Left ventricle myocardium inferior (tissue), 1 donor: ENCODE measurements at regions not wholly inside any gene's neighbourhood (a gene's known extent, or its start where the extent isn't known, plus 50 kb on each side); places are given as distances from the start of the nearest gene placed in this dataset.
"Not testable (repeated sequence)": the region's sequence is repeated elsewhere in the genome, so short reads cannot be mapped to it uniquely, and the experiment has no call there.

Experiments
- DNase-seq: peaks from one replicate; pipeline ENCODE4 v3.0.0-alpha.2; 2020
- H3K27ac ChIP-seq: fragments of 200-600 bp; replicated peaks from 2 replicates; pipeline ENCODE4 v1.8.0; 2021
- H3K27me3 ChIP-seq: fragments of 200-600 bp; 2 replicates; pipeline ENCODE4 v1.8.0; 2021; ENCODE audit warnings: low read depth
- H3K36me3 ChIP-seq: fragments of 200-600 bp; 2 replicates; pipeline ENCODE4 v1.8.0; 2021
- H3K4me1 ChIP-seq: fragments of 200-600 bp; 2 replicates; pipeline ENCODE4 v1.8.0; 2021
- H3K4me3 ChIP-seq: fragments of 200-600 bp; 2 replicates; pipeline ENCODE4 v1.8.0; 2021; ENCODE audit warnings: mild to moderate bottlenecking, moderate library complexity
- H3K9me3 ChIP-seq: fragments of 200-600 bp; replicated peaks from 2 replicates; pipeline ENCODE4 v1.8.0; 2021
- intact Hi-C: fragments of 100-400 bp; cut with micrococcal nuclease; formaldehyde crosslinking; loops from one replicate; pipeline ENCODE4 v1.11.0; 2022
- TF ChIP-seq, protein P1 (sequence below): fragments of 200-600 bp; IDR thresholded peaks from 2 replicates; pipeline ENCODE4 v1.8.0; 2021; ENCODE audit warnings: antibody characterized with exemption, mild to moderate bottlenecking, borderline replicate concordance
- donor health status: DM: no; HTN: yes; CAD: no; lungs with severe emphysema.

- TF ChIP-seq, protein P1, sequence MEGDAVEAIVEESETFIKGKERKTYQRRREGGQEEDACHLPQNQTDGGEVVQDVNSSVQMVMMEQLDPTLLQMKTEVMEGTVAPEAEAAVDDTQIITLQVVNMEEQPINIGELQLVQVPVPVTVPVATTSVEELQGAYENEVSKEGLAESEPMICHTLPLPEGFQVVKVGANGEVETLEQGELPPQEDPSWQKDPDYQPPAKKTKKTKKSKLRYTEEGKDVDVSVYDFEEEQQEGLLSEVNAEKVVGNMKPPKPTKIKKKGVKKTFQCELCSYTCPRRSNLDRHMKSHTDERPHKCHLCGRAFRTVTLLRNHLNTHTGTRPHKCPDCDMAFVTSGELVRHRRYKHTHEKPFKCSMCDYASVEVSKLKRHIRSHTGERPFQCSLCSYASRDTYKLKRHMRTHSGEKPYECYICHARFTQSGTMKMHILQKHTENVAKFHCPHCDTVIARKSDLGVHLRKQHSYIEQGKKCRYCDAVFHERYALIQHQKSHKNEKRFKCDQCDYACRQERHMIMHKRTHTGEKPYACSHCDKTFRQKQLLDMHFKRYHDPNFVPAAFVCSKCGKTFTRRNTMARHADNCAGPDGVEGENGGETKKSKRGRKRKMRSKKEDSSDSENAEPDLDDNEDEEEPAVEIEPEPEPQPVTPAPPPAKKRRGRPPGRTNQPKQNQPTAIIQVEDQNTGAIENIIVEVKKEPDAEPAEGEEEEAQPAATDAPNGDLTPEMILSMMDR, result no peak
These were observed 258.3 kb downstream of the KLF5 start for GRCh38 chr13:73317140-73317539.

GRCh38 chr13:73310366-73310765 is 251.6 kb downstream of the KLF5 start:
- TF ChIP-seq, protein P1, result no peak
- no peak for DNase-seq
- no peak overlapping the region for H3K4me3 ChIP-seq
- no peaks in the 10 kb centered on the region for H3K36me3 ChIP-seq
- H3K27ac ChIP-seq, result no peak overlapping the region
- H3K9me3 ChIP-seq, result peaks cover 32% of the 10 kb centered on the region
- intact Hi-C loops, result no loop called here
- H3K4me1 ChIP-seq, result no peaks in the 10 kb centered on the region
- no peaks in the 10 kb centered on the region for H3K27me3 ChIP-seq

More at GRCh38 chr13:73317140-73317539, 258.3 kb downstream of the KLF5 start:
- no peaks in the 10 kb centered on the region for H3K4me1 ChIP-seq
- no peaks in the 10 kb centered on the region for H3K36me3 ChIP-seq
- no peak overlapping the region for H3K4me3 ChIP-seq
- intact Hi-C loops, result no loop called here
- no peak for DNase-seq
- H3K9me3 ChIP-seq, result peaks cover 27% of the 10 kb centered on the region
- H3K27ac ChIP-seq, result no peak overlapping the region
- no peaks in the 10 kb centered on the region for H3K27me3 ChIP-seq

GRCh38 chr13:73307481-73307880 is 248.7 kb downstream of the KLF5 start:
- Histone ChIP-seq H3K9me3 (peaks cover 7% of the 10 kb centered on the region), H3K27me3 (no peaks in the 10 kb centered on the region), H3K4me1 (no peaks in the 10 kb centered on the region), H3K36me3 (no peaks in the 10 kb centered on the region), H3K4me3 (no peak overlapping the region), H3K27ac (no peak overlapping the region)
- intact Hi-C loops, result no loop called here
- DNase-seq, result no peak
- TF ChIP-seq, protein P1, result no peak

DNA sequence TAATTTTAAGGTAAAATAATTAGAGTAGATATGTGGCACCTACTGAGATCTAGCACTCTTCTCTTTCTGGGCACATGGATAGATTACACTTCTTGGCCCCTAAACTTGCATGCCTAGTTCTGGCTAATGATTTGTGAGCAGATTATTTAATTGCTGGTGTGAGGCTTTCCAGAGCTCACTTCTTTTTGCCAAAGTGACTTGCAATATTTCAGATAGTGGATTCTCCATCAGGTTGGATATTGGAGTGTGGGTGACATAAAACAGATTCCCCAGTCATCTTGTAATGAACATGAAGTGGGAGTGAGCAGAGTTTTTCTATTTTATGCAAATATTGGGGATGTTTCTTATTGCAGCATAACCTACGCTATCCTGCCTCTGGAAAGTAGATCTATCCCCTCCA is 247.9 kb downstream of the KLF5 start:
- Histone ChIP-seq H3K27me3 (no peaks in the 10 kb centered on the region), H3K4me1 (no peaks in the 10 kb centered on the region), H3K36me3 (no peaks in the 10 kb centered on the region), H3K4me3 (no peak overlapping the region), H3K27ac (no peak overlapping the region), H3K9me3 (peaks cover 7% of the 10 kb centered on the region)
- intact Hi-C loops, result no loop called here
- TF ChIP-seq, protein P1, result no peak
- DNase-seq, result no peak

GRCh38 chr13:73304442-73304841 is 245.6 kb downstream of the KLF5 start:
- TF ChIP-seq, protein P1, result no peak
- Histone ChIP-seq H3K4me1 (no peaks in the 10 kb centered on the region), H3K36me3 (no peaks in the 10 kb centered on the region), H3K4me3 (no peak overlapping the region), H3K27me3 (no peaks in the 10 kb centered on the region), H3K27ac (no peak overlapping the region), H3K9me3 (peaks cover 7% of the 10 kb centered on the region)
- no peak for DNase-seq
- intact Hi-C loops, result no loop called here

GRCh38 chr13:73303851-73304250 is 245.0 kb downstream of the KLF5 start:
- no peak overlapping the region for H3K27ac ChIP-seq
- H3K36me3 ChIP-seq, result no peaks in the 10 kb centered on the region
- no peak for DNase-seq
- H3K4me3 ChIP-seq, result no peak overlapping the region
- no peaks in the 10 kb centered on the region for H3K27me3 ChIP-seq
- peaks cover 7% of the 10 kb centered on the region for H3K9me3 ChIP-seq
- intact Hi-C loops, result no loop called here
- TF ChIP-seq, protein P1, result no peak
- H3K4me1 ChIP-seq, result no peaks in the 10 kb centered on the region

DNA sequence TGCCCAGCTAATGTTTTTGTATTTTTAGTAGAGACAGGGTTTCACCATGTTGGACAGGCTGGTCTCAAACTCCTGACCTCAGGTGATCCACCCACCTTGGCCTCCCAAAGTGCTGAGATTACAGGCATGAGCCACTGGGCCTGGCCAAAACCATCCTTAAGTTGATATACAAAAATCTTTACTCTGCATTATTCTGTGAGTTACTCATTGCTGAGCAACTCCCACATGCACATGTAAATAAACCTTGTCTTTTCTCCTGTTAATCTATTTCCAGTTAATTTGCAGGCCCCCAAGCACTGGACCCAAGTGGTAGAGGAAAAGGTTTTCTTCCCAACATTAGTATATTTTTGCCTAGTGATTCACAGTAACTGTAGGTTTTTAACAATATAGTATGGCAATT is 242.8 kb downstream of the KLF5 start:
- DNase-seq, H3K4me1 ChIP-seq, H3K4me3 ChIP-seq, H3K27me3 ChIP-seq, H3K27ac ChIP-seq, H3K36me3 ChIP-seq, intact Hi-C loops, H3K9me3 ChIP-seq: not testable (repeated sequence)
